SH-SY5Y (cell line): ENCODE measurements at regions not wholly inside any gene's neighbourhood (a gene's known extent, or its start where the extent isn't known, plus 50 kb on each side); places are given as distances from the start of the nearest gene placed in this dataset.

Experiments
- GATA2 ChIP-seq: IDR thresholded peaks from 2 replicates; pipeline ENCODE4 v1.6.1; 2011; ENCODE audit warnings: mild to moderate bottlenecking, low read depth, low read length
- GATA3 ChIP-seq: IDR thresholded peaks from 2 replicates; pipeline ENCODE4 v1.6.1; 2011; ENCODE audit warnings: low read depth, mild to moderate bottlenecking, low read length, moderate library complexity

DNA sequence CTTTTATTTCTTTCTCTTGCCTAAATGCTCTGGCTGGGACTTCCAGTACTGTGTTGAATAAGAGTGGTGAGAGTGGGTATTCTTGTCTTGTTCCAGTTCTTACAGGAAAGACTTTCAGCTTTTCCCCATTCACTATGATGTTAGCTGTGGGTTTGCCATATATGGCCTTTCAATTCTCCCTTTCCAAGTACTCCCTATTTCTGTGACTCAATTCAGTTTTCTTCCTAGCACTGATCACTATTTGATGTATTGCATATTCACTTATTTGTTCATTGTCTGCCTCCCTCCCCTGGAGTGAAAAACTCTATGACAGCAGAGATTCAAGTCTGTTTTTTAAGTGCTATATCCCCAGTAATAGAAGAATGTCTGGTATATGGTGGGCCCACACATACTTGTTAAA, 618.2 kb upstream of the CAMK1G start:
- TF ChIP-seq GATA3 (no peak), GATA2 (no peak)

DNA sequence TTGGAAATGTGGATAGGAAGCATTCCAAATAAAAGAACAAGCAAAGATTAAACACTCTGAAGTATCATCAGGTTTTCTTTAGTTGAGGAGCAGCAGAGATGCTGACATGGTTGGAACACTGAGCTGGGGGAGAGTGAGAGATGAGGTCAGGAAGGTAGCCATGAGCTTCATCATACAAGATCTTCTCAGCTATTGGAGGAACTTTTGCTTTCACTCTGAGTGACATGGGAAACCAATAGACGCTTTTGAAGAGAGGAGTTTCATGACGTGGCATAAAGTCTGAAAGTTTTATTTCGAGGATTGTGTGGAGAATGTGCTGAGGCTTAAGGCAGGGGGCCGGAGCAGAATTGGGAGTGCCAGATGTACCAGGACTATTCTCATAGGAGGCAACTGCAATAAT, 616.2 kb upstream of the CAMK1G start:
- TF ChIP-seq GATA2 (no peak), GATA3 (no peak)

DNA sequence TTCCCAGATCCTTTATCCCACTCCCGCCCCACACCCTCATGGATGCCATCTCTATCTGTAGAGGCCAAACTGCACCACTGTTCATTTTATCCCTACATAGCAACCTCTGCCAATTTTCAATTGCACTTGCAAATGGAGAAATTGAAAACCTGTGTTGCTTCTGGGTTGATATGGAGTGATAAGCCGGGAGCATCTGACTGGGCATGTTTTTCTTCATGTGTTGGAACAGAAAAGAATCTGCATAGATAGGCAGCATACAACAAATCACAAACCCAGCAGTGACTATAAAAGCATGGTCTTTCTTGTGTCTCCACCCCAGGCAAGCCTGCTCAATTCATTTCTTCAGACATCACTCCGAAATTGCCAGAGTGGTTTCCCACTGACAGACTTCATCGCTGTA, 608.8 kb upstream of the CAMK1G start:
- TF ChIP-seq GATA2: peak; percentile 99
- TF ChIP-seq GATA3: peak; percentile 96

DNA sequence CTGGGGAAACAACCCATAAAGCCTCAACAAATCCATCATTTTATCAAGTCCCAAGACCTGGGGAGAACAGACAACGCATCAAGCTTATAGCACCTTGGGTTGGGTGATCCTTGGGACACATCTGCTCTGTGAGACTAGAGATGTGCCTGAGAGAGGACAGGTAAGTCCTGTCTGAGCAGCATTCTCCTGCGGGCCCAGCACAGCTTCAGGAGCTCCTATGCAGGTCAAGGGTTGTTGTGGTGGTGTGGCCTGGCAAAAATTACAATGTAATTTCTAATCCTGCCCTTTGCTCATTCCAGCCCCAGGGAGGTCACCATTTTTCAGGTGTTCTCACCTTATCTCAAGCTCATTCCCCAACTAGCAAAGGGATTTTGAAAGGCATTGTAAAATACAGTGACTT, 608.1 kb upstream of the CAMK1G start:
- no peak for TF ChIP-seq GATA2
- TF ChIP-seq GATA3: no peak

GRCh38 chr1:208977012-208977411, 606.5 kb upstream of the CAMK1G start:
- TF ChIP-seq GATA2 (no peak), GATA3 (no peak)

GRCh38 chr1:208977638-208978256, 605.8 kb upstream of the CAMK1G start:
- no peak for TF ChIP-seq GATA2
- TF ChIP-seq GATA3: no peak

DNA sequence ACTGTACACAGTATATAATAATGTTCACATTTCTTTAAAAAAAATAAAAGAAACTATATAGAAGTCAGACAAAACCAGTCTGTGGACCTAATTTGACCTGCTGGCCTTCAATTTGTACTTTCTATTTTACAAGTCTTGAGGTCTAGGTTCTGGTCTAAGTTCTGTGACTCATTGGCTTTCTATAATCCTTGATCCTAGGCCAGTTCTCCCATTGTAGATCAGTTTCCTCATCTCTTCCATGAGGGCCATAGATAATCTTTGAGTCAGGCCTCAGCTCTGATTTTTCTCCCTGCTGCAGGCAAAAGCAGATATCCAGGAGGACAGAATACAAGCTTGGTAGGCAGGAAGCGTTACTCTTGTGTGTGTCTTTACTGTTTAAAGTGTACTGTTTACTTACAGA, 603.7 kb upstream of the CAMK1G start:
- TF ChIP-seq GATA2: no peak
- no peak for TF ChIP-seq GATA3

DNA sequence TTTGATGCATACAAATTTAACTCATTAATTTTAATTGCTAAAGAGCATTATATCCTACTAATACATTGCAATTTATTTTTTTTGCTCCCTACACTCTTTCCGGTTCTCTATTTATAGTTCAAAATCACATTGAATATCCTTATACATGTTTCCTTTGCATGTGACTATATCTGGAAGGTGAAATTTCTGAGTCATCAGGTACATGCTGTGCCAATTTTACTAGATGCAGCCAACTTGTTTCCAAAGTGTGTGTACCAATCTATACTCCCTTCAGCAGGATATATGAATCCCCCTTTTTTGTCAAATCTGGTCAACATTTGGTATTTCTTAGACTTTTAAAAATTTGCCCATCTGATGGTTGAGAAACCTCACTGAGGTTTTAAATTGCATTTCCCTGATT, 602.9 kb upstream of the CAMK1G start:
- TF ChIP-seq GATA3 (no peak), GATA2 (no peak)

GRCh38 chr1:208985231-208985630, 598.3 kb upstream of the CAMK1G start:
- TF ChIP-seq GATA2 (no peak), GATA3 (no peak)

DNA sequence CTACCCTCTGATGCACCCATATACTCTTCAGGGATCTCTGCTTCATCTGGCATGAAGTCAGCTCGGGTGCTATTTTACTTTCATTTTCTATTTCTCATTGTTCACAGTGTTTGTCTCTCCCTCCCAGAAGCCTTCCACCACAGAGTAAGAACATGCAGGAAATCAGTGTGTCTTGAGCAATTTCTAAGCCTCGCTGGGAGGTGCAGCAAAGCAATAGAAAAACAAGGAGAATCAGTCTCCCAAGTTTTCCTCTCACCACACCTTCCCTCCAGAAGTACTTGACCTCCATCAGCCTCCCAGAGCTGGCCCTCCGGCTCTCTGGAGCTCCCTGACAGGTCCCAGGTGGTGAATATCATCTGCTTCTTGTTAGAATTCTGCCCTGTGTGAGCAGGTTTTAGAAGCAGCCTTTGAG, 594.7 kb upstream of the CAMK1G start:
- no peak for TF ChIP-seq GATA2
- no peak for TF ChIP-seq GATA3

GRCh38 chr1:208990456-208990855, 593.1 kb upstream of the CAMK1G start:
- no peak for TF ChIP-seq GATA3
- TF ChIP-seq GATA2: no peak

DNA sequence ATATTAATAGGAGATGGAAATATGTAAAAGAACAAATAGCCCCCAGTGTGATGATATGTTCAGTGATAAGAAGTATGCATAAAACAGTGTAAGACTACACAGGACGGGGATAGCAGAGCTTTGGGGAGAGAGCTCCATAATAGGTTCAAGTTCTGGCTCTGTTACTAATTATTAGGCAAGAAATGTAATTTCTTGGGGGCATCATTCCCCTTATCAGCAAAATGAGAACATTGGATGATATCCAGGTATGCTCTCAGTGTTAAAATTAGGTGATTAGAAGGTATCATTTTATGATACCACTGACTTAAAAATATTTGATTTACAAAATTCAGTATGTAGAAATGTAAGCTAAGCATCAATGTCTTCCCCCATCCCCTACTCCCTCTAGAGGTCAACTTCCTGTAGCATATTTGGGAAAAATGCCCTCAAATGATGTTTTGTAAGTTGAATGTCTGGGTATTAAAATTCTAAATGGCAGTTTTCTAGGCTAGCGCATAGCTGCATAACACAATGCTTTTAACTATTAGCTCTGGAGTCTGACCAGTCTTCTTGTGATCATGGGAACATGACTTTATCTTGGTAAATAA, 585.7 kb upstream of the CAMK1G start:
- TF ChIP-seq GATA2 (no peak), GATA3 (no peak)

DNA sequence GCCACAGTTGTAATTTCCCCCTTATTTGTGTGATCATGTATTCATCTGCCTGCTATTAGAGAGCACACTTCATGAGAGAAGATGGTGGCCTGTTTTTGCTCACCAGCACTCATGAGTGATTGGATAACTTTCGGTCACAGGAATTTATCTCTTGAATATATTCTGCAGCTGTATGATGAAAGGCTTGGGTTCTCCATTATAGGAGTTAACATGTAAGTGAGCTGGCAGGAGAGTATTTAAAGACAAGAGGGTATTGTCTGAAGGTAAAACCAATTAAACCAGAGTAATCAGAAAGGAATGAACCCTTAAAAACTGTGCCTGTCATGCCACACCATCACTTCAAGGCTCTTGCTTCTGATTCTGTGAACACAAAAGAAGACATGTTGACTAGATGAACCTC, 574.9 kb upstream of the CAMK1G start:
- TF ChIP-seq GATA2 (no peak), GATA3 (no peak)

DNA sequence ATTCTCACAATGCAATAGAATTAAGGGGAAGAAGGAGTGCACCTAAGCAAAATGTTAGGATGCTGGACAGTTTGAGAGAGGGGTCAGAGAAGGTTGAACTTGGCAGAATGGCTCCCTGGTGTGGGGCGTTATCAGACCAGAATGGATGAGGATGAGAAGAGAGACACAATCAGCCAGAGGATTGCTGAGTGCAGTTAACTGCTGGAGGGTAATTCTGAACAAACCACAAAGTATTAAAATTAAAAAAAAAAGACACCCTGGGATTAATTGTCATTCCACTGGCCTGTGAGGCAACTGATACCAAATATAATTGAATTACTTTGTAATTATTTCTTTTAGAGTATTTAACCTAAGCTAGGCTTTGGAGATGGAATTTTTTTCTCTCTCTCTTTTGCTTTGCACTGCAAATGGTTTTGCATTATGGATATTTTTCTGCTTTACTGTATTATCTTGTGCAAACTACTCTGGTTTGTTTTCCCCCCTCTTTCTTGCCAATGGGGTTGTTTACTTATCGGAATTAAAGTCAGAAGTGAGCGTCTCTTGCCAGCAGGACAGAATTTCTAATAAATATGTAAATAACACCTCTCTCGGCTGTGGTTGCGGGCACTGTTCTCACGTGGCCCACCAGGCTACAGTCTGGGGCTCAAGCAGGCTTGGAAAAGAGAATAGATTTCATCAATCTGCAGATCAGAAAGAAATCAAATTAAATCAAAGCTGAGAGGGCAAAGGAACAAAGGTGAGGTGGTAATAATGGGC, 572.9 kb upstream of the CAMK1G start:
- TF ChIP-seq GATA2: no peak
- TF ChIP-seq GATA3: no peak
